ENCODE measurements at regions not wholly inside any gene's neighbourhood (a gene's known extent, or its start where the extent isn't known, plus 50 kb on each side); places are given as distances from the start of the nearest gene placed in this dataset.
A peak's percentile ranks its signal among the peaks of the same experiment; 100 is the strongest.
"Not testable (repeated sequence)": the region's sequence is repeated elsewhere in the genome, so short reads cannot be mapped to it uniquely, and the experiment has no call there.

GRCh38 chr4:134518574-134519217 lies 317.1 kb upstream of the PABPC4L start:
- no peak for DNase-seq (ENCODE audit: low read depth, low spot score)

GRCh38 chr4:134510544-134510943 lies 309.0 kb upstream of the PABPC4L start:
- DNase-seq (ENCODE audit: low read depth, low spot score): no peak

- DNase-seq (ENCODE audit: low read depth, low spot score): no peak
Measured at GRCh38 chr4:134505511-134505910, 303.9 kb upstream of the PABPC4L start.

GRCh38 chr4:134501973-134502643 lies 300.5 kb upstream of the PABPC4L start:
- DNase-seq (ENCODE audit: low read depth, low spot score): no peak

- DNase-seq (ENCODE audit: low read depth, low spot score): not testable (repeated sequence)
Measured at GRCh38 chr4:134501488-134501887, 299.9 kb upstream of the PABPC4L start.

GRCh38 chr4:134499074-134499473 lies 297.5 kb upstream of the PABPC4L start:
- DNase-seq (ENCODE audit: low read depth, low spot score): no peak

DNA sequence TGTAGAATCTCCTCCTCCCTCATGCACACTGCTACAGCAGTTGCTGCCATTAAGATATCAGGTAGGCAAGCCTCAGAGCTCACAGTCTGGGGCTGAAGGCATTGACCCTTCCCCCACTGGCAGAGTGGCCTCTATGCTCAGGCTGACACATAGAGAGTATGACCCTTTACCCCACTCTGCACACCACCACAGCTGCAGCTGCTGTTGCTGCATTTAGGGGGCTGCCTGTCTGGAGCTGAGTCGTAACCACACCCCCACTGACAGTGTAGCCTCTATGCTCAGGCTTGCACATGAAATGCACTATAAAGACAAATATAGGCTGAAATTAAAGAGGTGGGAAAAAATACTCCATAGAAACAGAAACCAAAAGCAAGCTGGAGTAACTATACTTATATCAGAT lies 289.3 kb upstream of the PABPC4L start:
- no peak for DNase-seq (ENCODE audit: low read depth, low spot score)

DNA sequence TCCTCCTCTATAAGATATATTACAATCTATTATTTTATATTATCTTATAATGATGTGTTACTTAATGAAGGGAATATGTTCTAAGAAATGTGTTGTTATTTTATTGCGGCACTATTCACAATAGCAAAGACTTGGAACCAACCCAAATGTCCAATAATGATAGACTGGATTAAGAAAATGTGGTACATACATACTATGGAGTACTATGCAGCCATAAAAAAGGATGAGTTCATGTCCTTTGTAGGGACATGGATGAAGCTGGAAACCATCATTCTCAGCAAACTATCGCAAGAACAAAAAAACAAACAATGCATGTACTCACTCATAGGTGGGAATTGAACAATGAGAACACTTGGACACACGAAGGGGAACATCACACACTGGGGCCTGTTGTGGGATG lies 281.9 kb upstream of the PABPC4L start:
- not testable (repeated sequence) for DNase-seq (ENCODE audit: low read depth, low spot score)

DNA sequence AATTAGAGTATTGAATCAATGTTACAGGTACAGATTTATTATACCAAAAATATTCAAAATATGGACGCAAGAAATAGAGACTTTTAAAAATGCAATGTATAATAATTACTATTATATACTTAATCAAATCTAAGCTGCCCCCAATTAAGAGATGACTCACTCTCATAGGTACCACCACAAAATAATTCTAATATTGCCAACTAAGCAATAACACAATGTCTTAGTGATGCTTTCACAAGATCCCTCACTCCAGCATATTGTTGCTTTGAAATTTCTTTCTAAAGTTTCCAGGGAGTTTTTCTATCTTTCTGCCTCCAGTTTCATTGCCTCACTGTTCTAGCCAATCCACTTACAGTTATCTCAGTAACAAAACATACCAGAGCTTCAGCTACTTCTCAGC lies 270.0 kb upstream of the PABPC4L start:
- no peak for DNase-seq (ENCODE audit: low read depth, low spot score)

DNA sequence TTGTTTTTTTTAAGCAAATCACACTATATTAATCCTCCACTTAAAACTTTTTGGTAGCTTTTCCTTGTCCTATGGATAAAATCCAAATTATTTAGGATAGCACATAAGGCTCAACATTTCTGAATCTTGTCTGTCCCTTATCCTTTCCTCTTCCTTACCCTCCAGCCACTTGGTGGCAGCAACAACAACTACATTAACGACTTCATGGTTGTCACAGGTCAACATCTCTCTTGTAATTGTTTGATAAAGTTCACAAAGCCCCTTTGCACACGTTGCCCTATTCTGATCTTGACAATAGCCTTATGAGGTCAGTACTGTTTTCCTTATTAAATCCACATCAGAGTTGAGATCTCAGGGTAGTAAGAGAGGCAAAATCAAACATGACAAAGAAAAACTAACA lies 269.0 kb upstream of the PABPC4L start:
- DNase-seq (ENCODE audit: low read depth, low spot score): no peak

GRCh38 chr4:134465417-134465816 lies 263.8 kb upstream of the PABPC4L start:
- peak; percentile 12 for DNase-seq (ENCODE audit: low read depth, low spot score)

- DNase-seq (ENCODE audit: low read depth, low spot score): no peak
Measured at GRCh38 chr4:134463771-134464170, 262.2 kb upstream of the PABPC4L start.

DNA sequence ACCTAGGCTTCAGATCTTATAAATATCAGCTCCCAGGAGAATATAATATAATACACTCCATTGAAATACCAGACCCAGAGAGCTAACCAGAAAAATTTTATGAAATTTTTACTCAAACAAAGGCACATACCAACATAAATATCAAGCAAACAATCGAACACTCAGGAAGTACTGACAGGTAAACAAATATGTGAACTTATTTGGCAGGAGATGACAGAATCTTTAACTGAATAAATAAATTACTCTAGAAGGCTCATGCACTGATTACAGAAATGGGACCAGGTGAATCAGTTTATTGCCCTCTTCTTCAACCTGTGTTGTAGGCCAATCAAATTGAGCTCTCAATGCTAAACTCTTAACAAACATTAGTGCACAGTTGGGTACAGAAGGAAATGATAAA lies 225.2 kb upstream of the PABPC4L start:
- no peak for DNase-seq (ENCODE audit: low read depth, low spot score)

DNA sequence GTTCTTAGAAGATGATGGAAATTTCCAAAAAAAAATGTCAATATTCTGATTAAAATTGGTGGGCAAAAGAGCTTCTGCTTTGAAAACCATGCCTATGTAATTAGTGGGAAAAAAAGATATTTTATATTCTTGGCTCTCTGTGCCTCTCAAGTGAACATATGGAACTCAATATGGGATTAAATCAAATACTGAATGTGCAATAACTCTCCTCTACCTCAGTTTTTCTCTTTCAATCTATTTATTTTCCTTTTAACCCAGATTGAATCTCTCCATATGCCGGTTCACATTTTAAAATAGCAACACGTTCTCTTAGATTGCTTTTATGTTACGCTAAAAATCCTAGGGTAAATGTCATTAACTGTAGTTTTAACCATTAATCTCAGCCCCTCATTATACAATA lies 224.2 kb upstream of the PABPC4L start:
- no peak for DNase-seq (ENCODE audit: low read depth, low spot score)

DNA sequence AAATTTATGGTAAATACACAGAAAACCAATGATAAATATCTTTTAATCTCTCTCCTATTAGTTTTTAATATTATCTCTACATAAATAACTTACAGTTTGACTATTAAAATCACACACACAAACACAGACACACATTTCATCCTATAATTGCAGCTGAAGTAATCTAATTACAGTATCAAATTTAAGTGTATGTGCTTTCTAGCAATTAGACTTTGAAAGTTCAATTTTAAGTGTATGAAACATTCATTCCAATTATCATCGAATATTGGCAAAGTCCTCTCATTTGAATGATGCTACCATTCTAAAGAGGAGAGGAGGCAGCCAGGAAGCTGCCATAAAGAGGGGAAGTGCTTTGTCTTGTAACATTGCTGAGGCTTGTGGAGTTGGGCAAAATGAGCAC lies 221.2 kb upstream of the PABPC4L start:
- DNase-seq (ENCODE audit: low read depth, low spot score): no peak

- no peak for DNase-seq (ENCODE audit: low read depth, low spot score)
Measured at GRCh38 chr4:134421734-134422133, 220.1 kb upstream of the PABPC4L start.

- DNase-seq (ENCODE audit: low read depth, low spot score): no peak
Measured at GRCh38 chr4:134408897-134409296, 207.3 kb upstream of the PABPC4L start.

- no peak for DNase-seq (ENCODE audit: low read depth, low spot score)
Measured at GRCh38 chr4:134401798-134402197, 200.2 kb upstream of the PABPC4L start.

DNA sequence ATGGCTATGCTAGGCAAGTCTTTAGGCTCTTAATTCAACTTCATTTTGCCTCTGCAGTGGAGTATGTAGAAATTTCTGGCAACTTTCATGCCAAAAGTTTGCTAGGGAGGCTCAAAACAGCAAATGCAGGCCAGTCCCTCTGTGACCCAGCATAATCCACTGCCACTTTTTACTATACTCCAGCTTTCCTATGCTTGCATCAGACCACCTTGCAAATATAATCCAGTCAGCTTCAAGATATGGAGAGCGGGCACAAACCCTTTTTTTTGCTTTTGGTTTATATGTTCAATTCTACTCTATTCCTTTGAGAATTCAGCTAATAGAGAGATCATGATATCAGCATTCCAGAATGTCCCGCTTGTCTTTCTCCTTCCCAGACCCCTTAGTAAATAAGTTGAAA lies 192.0 kb upstream of the PABPC4L start:
- no peak for DNase-seq (ENCODE audit: low read depth, low spot score)

DNA sequence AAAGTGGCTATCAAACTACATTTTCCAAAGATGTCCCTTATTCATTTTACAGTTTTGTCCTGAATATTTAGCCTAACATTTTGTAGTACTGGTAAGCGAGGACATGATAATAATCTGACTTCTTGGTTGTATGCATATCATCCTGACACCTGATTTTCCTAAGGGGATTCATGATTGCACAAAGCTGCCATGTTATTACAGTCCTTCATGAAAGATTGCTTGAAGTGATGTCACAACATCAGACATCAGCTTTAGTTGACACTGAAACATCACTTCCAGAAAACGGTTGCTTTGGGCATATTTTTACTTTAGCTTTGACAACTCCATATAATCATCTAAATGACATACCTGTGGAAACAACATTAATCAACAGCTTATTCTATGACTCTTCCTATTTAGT lies 188.7 kb upstream of the PABPC4L start:
- no peak for DNase-seq (ENCODE audit: low read depth, low spot score)

GRCh38 chr4:134388351-134388750 lies 186.8 kb upstream of the PABPC4L start:
- DNase-seq (ENCODE audit: low read depth, low spot score): peak; percentile 36

DNA sequence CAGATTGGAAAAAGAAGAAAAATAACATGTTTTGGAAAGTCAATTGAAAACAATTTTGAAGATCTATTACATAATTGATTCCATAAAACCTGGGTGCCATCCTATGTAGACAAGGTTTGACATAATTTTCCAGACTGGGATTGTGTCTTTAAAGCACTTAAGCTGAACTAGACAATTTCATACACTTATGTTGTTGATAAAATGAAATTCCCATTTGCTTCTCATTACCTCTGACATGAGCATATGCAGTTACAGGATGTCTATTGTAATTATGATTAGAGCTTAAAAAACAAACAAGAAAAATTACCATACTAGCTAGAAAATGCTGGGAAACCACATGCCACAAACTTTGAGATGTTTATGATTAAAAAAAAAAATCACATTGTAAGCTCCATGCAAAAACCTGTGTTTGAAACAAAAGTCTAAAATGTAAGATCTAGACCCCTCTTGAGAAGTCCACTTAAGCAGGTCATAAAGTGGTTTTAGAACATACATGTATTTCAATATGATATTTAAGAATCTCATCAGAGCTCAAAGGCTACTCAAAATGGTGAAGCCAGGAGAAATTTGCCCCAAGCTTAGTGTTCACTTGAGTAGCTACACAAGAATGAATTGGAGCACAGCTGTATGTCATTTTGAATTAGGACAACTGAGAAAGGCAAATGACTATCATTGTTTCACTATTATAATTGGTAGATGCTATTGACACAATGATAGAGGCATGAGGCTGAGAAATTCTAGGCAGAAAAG lies 181.1 kb upstream of the PABPC4L start:
- DNase-seq (ENCODE audit: low read depth, low spot score): no peak

GRCh38 chr4:134375775-134376174 lies 174.2 kb upstream of the PABPC4L start:
- no peak for DNase-seq (ENCODE audit: low read depth, low spot score)
